Activated CD4-positive, alpha-beta T cell treated with anti-CD3 and anti-CD28 coated beads for 4 hours (primary cell): ENCODE measurements at regions not wholly inside any gene's neighbourhood (a gene's known extent, or its start where the extent isn't known, plus 50 kb on each side); places are given as distances from the start of the nearest gene placed in this dataset.
A peak's percentile ranks its signal among the peaks of the same experiment; 100 is the strongest.

Experiments
- DNase-seq, 2 donors: peaks; one replicate each; pipeline ENCODE4 v3.0.0-alpha.2; 2020

DNA sequence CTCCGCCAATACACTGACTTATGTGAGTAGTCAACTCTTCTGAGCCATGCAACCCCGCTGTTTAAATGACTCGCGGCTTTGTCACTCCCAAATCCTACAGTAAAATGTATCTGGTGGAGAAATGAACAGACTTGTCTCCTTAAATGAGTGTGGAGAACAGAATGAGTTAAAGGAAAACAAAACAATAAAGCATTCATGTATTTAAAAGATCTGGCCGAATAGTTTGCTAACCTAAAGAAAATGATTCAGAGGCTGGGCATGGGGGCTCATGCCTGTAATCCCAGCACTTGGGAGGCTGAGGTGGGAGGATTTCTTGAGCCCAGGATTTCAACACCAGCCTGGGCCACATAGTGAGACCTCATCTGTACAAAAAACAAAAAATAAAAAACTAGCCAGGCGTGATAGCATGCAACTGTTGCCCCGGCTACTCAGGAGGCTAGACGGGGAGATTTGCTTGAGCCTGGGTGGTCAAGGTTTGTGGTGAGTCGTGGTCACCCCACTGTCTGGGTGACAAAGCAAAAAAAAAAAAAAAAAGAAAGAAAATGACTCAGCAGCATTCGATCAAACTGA is 86.5 kb upstream of the PFKP start:
- DNase-seq, result no peak

DNA sequence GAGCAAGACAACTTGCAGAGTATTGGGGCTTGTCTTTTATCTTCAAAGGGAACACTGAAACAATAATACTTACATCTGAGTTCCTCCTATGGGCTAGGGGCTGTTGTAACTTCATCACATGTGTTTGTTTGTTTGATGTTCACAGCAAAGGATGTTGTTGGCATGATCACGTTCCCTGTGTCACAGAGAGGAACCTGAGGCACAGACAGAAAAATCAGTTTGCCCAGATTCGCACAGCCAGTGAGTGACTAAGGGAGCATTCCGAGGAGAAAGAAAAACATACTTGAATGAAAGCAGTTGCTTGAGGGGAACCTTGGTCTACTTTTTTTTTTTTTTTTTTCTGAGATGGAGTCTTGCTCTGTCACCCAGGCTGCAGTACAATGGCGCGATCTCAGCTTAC is 87.2 kb upstream of the PFKP start:
- DNase-seq, result no peak

DNA sequence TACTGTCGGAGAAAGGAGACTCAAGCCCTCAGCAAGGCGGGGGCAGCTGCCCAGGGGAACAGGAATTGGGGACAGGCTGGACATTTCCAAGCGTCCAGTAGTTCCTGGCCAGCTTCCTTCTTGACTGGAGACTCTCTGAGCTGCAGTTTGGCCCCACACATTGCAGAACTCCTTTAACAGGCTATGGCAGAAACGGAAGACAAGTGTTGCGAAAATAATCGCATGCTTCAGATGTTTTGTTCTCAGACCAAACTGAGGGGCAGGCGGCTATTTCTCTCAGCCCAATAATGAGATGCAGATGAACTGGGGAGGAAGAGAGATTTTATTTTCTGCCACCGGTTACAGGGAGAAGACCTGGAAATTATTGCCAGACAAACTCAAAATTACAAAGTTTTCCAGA is 88.0 kb upstream of the PFKP start:
- DNase-seq, result no peak

DNA sequence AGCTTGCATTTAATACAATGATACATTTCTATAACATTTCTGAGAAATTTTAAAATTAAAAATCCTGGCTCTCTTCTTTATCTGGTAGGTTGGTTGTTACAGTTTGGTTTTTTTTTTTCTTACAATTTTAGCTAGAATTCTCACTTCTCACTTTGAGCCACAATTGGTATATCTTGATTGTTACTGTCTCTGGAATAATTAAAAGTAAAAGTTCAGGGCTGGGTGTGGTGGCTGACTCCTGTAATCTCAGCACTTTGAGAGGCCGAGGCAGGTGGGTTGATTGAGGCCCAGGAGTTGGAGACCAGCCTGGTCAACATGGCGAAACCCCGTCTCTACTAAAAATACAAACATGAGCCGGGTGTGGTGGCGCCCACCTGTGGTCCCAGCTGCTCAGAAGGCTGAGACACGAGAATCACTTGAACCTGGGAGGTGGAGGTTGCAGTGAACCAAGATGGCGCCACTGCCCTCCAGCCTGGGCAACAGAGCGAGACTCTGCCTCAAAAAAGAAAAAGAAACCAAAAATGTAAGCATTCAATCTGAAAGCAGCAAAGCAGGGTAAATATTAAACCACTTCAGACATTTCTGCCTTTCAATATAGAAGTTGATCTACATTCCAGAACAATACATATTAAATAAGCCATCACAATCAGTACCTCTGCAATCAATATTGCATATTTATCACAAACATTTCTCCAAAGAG is 88.6 kb upstream of the PFKP start:
- DNase-seq, result no peak

DNA sequence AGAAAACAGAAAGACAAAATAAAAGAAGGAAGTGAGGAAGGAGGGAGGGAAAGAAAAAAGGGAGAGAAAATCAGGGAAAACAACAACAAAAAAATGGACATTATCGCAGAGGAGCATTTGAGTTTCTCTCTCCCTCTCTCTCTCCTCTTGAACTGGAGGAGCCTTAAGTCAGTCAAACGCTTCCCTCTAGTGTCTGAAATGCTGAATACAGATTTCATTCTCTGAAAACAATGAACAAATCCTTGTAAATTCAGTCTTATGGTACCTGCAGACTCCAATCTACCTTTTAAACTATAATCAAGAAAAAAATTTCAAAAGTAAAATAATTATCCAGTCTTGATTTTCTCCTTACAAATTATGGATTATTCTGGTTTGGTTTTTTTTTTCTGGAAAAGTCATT is 89.2 kb upstream of the PFKP start:
- no peak for DNase-seq

DNA sequence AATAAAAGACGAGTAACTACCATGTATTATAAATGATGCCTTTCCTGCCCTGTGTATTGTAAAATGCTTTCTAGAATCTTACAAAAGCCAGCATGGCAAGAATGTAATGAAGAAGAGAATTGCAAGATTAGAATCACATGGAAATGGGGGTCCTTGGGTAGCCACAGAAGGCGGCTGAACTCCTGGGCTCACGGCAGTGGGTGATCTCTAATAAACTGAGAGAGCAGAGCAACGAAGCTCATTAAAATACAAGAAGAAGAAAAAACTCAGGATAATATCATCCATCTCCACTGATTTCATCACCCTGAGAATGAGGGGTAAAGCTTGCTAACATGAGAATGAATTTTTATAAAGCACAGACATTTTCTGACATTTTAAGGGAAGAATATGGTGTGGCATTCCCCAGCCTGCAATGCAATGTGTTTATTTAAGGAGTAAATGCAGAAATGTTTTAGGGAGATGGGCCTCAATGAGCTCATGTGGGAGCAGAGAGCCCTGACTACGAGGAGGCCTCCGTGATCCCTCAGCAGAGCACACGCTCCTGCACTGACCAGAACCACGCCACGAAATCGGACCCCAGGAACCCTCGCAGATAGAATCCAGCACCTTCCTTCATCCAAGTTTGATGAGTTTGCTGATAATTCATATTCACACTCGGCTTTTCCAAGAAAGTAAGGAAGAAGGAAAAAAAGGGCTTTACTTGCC is 92.7 kb upstream of the PFKP start:
- DNase-seq, result no peak

DNA sequence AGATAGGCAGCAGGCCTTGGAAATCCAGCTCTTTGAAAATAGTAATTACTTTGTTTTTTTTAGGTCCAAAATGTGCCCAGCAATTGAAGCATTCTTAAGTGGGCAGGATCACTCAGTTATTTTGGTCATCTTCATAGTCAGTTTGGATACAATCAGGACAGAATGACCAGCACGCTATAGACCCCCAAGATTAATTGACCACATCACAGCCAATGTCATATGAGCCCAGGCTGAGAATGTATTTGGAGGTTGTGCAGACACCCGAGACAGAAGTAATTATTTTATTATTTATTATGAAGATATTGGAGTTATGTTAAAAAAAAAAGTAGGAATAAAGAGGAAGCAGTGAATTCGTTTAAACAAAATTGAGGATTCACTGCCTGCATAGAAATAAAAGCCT is 93.3 kb upstream of the PFKP start:
- DNase-seq, result no peak

DNA sequence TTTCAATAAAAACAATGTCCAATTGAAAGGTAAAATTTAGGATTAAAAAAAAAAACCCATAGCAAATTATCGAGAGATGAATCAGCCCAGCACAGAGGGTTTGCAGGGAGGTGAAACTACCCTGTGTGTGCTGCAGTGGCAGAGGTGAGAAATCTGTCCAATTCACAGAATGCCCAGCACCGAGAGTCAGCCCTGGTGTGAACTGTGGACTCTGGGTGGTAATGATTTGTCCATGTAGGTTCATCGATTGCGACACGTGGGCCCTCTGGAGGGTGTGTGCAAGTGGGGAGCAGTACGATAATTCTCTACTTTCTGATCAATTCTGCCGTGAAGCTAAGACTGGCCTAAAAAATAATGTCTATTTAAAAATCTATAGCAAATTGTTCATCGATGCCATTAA is 94.5 kb upstream of the PFKP start:
- no peak for DNase-seq

DNA sequence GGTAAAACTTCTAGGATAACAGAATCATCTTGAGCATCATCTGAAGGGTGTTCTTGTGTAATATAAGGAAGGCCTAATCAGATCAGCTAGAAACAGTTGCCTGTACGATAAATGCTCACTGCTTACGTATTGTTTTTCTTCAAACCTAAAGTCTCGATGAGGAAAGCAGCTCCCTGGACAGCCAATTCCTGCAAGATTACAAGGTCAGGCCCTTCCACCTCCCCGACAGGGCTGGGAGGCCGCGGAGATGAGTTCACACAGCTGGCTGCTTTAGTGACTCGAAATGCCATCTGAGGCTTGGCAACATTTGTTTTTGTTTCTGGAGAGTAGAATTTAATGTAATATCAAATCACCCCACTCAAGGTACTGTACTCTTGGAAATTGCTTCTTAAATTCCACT is 95.1 kb upstream of the PFKP start:
- no peak for DNase-seq

DNA sequence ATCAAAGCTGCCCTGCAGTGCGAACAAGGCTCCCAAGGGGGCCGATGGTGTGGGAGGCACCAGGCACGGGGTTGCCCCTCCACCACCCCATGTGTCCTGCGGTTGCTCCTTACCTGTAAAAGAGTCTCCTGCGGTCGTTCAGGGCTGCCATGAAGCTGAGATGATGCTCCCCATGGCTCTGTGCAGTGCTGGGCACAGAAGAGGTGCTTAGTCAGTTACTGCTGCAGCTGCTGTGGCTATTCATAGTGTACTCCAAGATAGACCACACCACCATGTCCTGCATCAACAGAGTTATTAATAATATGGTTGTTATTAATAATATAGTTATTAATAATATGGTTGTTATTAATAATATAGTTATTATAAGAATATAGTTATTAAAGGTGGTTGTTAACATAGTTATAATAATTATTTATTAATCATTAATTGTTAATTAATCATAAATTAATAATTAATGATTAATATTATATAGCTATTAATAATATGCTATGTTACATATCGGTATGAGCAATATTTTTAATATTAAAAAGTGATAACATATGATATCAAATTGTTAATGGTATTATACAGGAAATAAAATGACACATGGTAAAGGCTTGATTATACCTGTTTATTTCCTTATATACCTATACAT is 97.0 kb upstream of the PFKP start:
- no peak for DNase-seq

DNA sequence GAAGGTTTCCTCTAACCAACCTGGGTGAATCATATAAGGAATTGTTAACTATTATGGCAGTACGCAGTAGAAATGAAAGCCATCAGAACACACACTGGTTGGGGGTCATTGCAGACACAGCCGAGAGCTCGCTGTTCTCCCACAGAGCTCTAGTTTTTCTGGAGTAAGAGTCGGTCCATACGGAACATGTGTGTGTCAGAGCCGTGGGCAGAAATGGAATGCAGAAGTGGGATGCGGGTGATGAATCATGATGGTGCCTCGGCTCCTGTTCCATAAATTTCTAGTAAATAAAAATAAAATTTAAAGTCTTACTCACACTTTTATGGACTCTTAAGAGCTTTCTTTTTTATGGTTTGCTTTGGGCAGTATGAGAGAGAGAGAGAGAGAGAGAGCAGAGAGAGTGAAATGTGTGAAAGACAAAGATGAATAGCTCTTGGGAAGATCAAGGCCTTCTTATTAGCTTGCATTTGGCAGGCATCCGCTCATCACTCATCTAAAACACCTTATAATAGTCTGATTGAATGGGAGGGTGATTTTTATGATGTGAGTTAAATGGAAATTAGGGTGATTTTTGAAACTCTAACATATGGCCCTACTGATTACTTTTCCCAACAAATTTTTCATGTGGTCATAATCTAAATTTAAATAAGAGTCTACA is 98.8 kb upstream of the PFKP start:
- DNase-seq, result no peak

DNA sequence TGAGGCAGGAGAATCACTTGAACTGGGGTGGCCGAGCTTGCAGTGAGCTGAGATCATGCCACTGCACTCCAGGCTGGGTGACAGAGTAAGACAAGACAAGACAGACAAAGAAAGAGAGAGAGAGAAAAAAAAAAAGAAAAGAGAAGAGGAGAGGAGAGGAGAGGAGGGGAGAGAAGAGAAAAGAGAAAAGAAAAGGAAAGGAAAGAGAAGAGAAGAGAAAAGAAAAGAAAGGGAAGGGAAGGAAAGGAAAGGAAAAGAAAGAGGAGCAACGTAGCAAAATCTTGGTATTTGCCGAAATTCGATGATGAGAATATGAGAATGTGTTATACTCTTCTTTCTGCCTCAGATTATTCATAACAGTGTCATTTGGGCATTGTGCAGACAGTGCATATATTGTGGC is 101.2 kb upstream of the PFKP start:
- no peak for DNase-seq

DNA sequence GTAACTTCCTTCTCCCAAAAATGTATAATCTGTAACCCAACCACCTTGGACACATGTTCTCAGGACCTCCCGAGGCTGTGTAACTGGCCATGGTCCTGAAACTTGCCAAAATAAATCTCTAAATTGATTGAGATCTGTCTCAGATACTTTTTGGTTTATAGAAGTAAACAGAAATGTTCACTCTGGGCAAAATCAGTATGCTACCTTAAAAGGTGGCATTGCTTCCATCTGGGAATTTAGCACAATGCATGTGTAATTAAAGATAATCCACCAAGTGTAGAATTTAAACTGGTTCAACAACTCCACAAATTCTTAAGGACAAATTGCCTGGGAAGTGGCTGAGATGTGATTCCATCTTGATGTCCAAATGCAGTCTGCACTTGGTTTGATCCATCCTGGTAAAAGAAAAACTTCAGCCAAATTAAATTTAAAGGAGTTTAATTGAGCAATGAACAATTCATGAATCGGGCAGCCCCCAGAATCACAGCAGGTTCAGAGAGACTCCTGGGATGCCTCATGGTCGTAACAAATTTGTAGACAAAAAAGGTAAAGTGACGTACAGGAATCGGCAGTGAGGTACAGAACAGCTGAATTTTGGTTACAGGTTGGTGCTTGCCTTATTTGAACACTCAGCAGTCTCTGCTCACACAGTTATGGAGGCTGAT is 102.6 kb upstream of the PFKP start:
- DNase-seq, result no peak

DNA sequence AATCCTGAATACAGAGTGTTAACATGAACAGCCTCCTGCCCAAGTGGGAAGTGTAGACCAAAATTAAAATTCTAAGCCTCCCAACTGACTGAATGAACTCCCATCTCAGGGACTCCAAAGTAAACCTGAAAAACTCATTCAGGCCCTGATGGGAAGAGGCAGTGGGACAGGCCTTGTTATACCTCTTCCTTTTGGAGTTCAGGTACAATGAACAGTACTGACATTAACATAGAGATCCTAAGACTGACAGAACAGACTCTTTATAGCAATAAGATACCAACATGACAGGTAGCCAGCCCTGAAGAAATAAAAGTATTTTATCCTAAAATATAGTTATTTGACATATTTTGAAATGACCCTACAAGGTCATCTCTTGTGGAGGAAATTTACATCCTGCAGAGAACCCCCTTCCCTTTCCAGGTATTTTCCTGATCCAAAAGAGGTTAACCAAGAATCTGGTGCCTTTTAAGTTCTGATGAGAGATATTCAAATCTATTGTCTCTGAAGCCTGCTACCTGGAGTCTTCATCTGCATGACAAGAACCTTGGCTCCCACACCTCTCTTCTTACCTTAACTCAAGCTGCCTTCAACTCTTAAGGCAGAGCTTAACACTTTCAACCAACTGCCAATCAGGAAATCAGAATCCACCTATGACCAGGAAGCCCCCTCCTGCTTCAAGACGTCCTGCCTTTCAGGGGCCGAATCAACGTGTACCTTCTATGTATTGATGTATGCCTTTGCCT is 103.3 kb upstream of the PFKP start:
- DNase-seq, result no peak

DNA sequence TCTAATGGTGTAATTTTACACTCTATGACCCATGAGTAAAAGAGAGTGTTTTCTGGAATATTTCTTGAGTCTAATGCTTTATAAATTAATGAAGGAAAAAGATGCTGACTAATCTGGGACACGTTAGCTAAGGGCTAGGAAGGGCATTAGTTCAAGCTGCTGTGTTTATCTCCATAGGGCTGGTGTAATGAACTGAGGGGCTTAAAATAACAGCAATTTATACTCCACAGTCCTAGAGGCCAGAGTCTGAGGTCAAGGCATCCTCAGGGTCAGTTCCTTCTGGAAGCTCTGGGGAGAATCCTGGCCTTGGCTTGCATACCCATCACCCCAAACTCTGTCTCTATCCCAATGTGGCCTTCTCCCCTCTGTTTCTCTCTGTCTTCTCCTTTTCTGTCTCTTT is 105.2 kb upstream of the PFKP start:
- DNase-seq, result no peak

DNA sequence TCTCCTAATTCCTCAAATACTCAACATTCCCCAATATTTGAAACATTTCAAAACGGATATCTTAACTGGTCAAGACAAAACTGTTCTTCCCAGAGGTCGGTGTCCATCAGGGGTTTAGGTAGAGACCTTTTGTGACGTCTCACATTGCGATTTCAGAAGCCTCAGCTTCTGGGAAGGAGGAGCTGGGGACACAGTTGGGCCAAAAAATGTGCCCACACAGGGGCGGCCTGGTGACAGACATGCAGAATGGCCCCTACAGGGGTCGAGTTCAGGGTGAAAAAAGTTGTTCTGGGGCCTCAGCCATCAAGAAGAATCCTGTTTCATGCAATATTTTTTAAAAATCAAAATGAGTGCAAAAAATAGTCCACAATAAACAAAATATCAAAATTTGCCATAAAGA is 108.7 kb upstream of the PFKP start:
- no peak for DNase-seq

DNA sequence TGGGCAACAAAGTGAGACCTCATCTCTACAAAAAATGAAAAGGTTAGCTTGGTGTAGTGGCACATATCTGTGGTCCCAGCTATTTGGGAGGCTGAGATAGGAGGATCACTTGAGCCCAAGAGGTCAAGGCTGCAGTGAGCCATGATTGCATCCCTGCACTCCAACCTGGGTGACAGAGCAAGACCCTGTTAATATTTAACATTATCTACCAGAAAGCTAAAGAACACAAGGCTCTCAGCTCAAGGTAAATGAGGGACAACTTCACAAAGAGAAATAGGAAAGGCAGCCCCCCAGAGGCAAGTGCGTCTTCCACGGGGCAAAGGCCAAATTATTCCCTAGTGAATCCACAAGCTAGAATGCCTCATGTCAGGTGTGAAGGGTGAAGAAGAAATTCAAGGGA is 109.6 kb upstream of the PFKP start:
- DNase-seq, result no peak

DNA sequence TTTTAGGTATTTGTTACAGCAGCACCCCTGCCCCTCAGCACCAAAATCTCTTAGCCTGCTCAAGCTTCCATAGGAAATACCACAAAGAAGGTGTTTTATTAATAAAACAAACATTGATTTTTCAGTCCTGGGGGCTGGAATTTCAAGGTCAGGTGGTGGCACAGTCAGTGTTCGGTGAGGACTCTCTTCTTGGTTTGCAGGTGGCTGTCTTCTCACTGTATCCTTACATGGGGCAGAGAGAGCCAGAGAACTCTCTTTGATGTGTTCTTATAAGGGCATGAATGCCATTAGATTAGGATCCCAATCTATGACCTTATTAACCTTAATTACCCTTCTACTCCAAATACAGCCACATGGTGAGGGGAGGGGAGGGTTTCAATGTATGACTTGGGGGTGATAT is 112.3 kb upstream of the PFKP start:
- DNase-seq, result no peak

DNA sequence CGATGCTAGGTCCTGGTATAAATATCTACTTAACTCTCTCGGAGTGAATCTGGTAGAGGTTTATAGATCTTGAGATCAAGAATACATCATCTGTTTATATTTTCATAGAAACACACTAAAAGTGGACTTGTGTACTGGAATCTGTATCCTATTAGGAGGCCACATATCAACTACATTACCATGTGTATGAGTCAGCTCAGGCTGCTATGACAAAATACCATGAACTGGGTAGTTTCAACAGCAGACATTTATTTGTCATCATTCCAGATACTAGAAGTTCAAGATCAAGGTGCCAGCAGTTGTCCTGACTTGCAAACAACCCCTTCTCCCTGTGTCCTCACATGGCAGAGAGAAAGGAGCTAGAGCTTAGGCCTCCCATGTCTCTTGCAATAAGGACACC is 113.9 kb upstream of the PFKP start:
- DNase-seq, result no peak

DNA sequence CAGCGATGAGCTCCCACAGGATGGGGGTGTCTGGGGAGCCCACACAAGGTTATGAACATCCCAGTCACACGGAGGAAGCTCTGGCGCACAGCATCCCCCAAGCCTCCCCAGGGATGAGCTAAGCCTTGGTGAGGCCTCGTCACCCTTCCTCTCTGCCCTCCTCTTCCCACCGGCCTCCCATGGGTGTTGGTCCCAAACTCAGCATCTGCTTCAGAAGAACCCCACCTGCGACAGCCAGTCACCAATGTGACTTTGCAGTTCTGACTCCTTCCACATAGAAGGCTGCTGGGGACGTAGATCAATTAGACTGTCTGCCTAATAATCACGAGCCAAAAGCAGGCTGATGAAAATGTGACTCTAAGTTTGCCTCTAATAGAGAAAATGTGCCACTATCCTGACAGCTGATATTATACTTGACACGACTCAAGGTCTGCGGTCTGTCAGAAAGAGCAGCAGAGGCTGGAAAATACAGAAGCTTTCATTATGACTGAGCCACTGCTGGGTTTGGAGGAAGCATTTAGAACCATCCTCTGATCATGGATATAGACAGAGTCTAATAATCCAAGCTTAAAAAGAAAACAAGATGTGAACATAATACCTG is 116.0 kb upstream of the PFKP start:
- DNase-seq, result no peak

DNA sequence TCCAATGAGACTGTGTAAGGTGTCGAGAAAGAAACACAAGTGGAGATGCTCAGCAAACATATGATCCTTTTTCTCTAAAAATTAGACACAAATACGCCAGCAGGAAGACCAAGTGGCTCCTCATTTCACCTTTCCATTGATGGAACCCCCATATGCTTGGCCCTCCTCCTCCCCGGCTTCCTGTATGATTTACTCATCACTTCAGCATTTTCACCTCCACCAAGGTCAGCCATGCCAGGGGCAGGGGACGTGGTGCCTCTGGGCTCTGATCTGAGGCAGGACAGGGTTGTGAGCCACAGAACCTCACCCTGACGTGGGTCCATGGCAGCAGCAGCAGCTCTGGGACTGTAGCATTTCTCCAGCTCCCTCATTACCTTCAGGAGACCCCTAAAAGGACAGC is 116.8 kb upstream of the PFKP start:
- DNase-seq, result no peak

DNA sequence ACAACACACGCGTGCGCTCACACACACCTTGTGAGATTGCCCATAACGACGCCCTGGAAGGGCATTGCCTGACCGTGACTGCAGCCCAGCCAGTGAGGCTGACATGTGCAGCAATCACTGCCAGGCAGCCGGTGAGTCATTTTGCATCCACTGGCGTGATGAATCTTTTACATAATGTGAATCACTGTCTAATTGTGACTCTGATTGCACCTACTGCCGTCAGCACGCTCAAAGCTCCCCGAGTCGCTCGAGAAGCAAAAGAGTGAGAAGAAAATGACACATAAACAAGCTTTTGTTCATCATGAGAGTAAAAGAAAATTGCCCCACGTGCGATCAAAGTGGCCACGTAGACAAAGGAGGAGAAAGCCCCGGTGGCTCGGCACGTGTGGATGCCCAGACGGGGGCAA is 117.4 kb upstream of the PFKP start:
- peak; percentile 20 to 30 for DNase-seq
